H9 (cell line): ENCODE measurements at regions not wholly inside any gene's neighbourhood (a gene's known extent, or its start where the extent isn't known, plus 50 kb on each side); places are given as distances from the start of the nearest gene placed in this dataset.

Source experiments
- DNase-seq: peaks from one replicate; pipeline ENCODE4 v3.0.0-alpha.2; 2017
- H2AFZ ChIP-seq: one replicate; pipeline ENCODE4 v1.6.1; 2013; ENCODE audit warnings: mild to moderate bottlenecking, low read length, control low read depth, moderate library complexity
- H2AK5ac ChIP-seq: 2 replicates; pipeline ENCODE4 v1.6.1; 2013; ENCODE audit warnings: low read length, control low read depth, mixed read lengths; ENCODE audit not compliant: insufficient read length
- H2BK120ac ChIP-seq: one replicate; pipeline ENCODE4 v1.6.1; 2013; ENCODE audit warnings: low read depth, mild to moderate bottlenecking, low read length, control low read depth, inconsistent platforms; ENCODE audit not compliant: poor library complexity, severe bottlenecking
- H2BK12ac ChIP-seq: 2 replicates; pipeline ENCODE4 v1.6.1; 2013; ENCODE audit warnings: low read length, control low read depth, mixed read lengths, low read depth; ENCODE audit not compliant: insufficient read length
- H2BK15ac ChIP-seq: 2 replicates; pipeline ENCODE4 v1.6.1; 2013; ENCODE audit warnings: low read depth, low read length, control low read depth
- H2BK20ac ChIP-seq: one replicate; pipeline ENCODE4 v1.6.1; 2013; ENCODE audit warnings: low read depth, mild to moderate bottlenecking, low read length, control low read depth, inconsistent platforms; ENCODE audit not compliant: poor library complexity, severe bottlenecking
- H2BK5ac ChIP-seq: 2 replicates; pipeline ENCODE4 v1.6.1; 2013; ENCODE audit warnings: low read length, control low read depth, mixed read lengths; ENCODE audit not compliant: insufficient read length
- H3K14ac ChIP-seq: 2 replicates; pipeline ENCODE4 v1.6.1; 2013; ENCODE audit warnings: low read length, control low read depth; ENCODE audit not compliant: insufficient read depth
- H3K18ac ChIP-seq: 2 replicates; pipeline ENCODE4 v1.6.1; 2013; ENCODE audit warnings: low read depth, mild to moderate bottlenecking, mixed read lengths, low read length, control low read depth; ENCODE audit not compliant: insufficient read length
- H3K23ac ChIP-seq: 2 replicates; pipeline ENCODE4 v1.6.1; 2013; ENCODE audit warnings: low read length, control low read depth, mixed read lengths, low read depth; ENCODE audit not compliant: insufficient read length
- H3K23me2 ChIP-seq: 2 replicates; pipeline ENCODE4 v1.6.1; 2013; ENCODE audit warnings: low read depth, mild to moderate bottlenecking, mixed read lengths, low read length, control low read depth; ENCODE audit not compliant: insufficient read length, poor library complexity, severe bottlenecking
- H3K27ac ChIP-seq: 2 replicates; pipeline ENCODE4 v1.5.1; 2013; ENCODE audit warnings: low read length, control low read depth, mixed read lengths, low read depth; ENCODE audit not compliant: insufficient read length
- H3K27me3 ChIP-seq: 2 replicates; pipeline ENCODE4 v1.6.1; 2013; ENCODE audit warnings: low read length, control low read depth, inconsistent platforms; ENCODE audit not compliant: insufficient read depth
- H3K4ac ChIP-seq: 2 replicates; pipeline ENCODE4 v1.6.1; 2013; ENCODE audit warnings: low read depth, mild to moderate bottlenecking, control low read depth, inconsistent platforms, low read length, moderate library complexity
- H3K4me1 ChIP-seq: 2 replicates; pipeline ENCODE4 v1.6.1; 2013; ENCODE audit warnings: low read length, control low read depth, inconsistent platforms; ENCODE audit not compliant: insufficient read depth
- H3K4me2 ChIP-seq: 2 replicates; pipeline ENCODE4 v1.6.1; 2013; ENCODE audit warnings: low read length, control low read depth, mixed read lengths; ENCODE audit not compliant: insufficient read length, insufficient read depth
- H3K56ac ChIP-seq: 2 replicates; pipeline ENCODE4 v1.6.1; 2013; ENCODE audit warnings: low read depth, mild to moderate bottlenecking, mixed read lengths, low read length, control low read depth; ENCODE audit not compliant: insufficient read length
- H3K79me1 ChIP-seq: 2 replicates; pipeline ENCODE4 v1.6.1; 2013; ENCODE audit warnings: low read depth, mild to moderate bottlenecking, moderate library complexity, low read length, control low read depth, inconsistent platforms; ENCODE audit not compliant: insufficient read depth, poor library complexity, severe bottlenecking
- H3K79me2 ChIP-seq: 2 replicates; pipeline ENCODE4 v1.6.1; 2013; ENCODE audit warnings: low read length, control low read depth, inconsistent platforms; ENCODE audit not compliant: insufficient read depth
- H3K9ac ChIP-seq: 2 replicates; pipeline ENCODE4 v1.6.1; 2013; ENCODE audit warnings: low read length, control low read depth, mixed read lengths; ENCODE audit not compliant: insufficient read length; ENCODE audit errors: extremely low read depth
- H3K9me3 ChIP-seq: one replicate; pipeline ENCODE4 v1.6.1; 2013; ENCODE audit warnings: low read depth, low read length, inconsistent platforms; ENCODE audit not compliant: control insufficient read depth
- H3T11ph ChIP-seq: one replicate; pipeline ENCODE4 v1.6.1; 2013; ENCODE audit warnings: mild to moderate bottlenecking, low read length, control low read depth, inconsistent platforms
- H4K20me1 ChIP-seq: one replicate; pipeline ENCODE4 v1.6.1; 2013; ENCODE audit not compliant: control insufficient read depth, insufficient read length, insufficient read depth
- H4K5ac ChIP-seq: 2 replicates; pipeline ENCODE4 v1.6.1; 2013; ENCODE audit warnings: low read depth, mild to moderate bottlenecking, mixed read lengths, low read length, control low read depth; ENCODE audit not compliant: insufficient read length
- H4K8ac ChIP-seq: replicated peaks from 2 replicates; pipeline ENCODE4 v1.6.1; 2013; ENCODE audit warnings: low read length, control low read depth, mixed read lengths, low read depth; ENCODE audit not compliant: insufficient read length
- H4K91ac ChIP-seq: 2 replicates; pipeline ENCODE4 v1.6.1; 2013; ENCODE audit warnings: low read depth, mild to moderate bottlenecking, moderate library complexity, mixed read lengths, low read length, control low read depth; ENCODE audit not compliant: insufficient read length
- H3K27ac Mint-ChIP-seq, 3 experiments: 2 replicates in 2 of 3; 3 replicates in 1 of 3; pipeline ENCODE4 v1.8.0; 2020 to 2021; ENCODE audit warnings: mixed read lengths in 3 of 3, mild to moderate bottlenecking in 1 of 3, moderate library complexity in 1 of 3
- H3K27me3 Mint-ChIP-seq: 2 replicates; pipeline ENCODE4 v1.8.0; 2021; ENCODE audit warnings: low read depth, mild to moderate bottlenecking, moderate library complexity, mixed read lengths
- H3K36me3 Mint-ChIP-seq, 3 experiments: 2 replicates in 2 of 3; 3 replicates in 1 of 3; pipeline ENCODE4 v1.8.0; 2020 to 2021; ENCODE audit warnings: low read depth in 3 of 3, mixed read lengths in 3 of 3; ENCODE audit not compliant: insufficient read depth in 1 of 3
- H3K4me1 Mint-ChIP-seq, 2 experiments: 2 replicates each; pipeline ENCODE4 v1.8.0; 2020; ENCODE audit warnings: mixed read lengths in 2 of 2
- H3K4me3 Mint-ChIP-seq, 2 experiments: 2 replicates in 1 of 2; 3 replicates in 1 of 2; pipeline ENCODE4 v1.8.0; 2020 to 2021; ENCODE audit warnings: mild to moderate bottlenecking in 2 of 2, mixed read lengths in 2 of 2, moderate library complexity in 1 of 2
- H3K9me3 Mint-ChIP-seq, 2 experiments: 2 replicates in 1 of 2; 3 replicates in 1 of 2; pipeline ENCODE4 v1.8.0; 2020; ENCODE audit warnings: mild to moderate bottlenecking in 2 of 2, mixed read lengths in 2 of 2, moderate library complexity in 1 of 2
- CTCF ChIP-seq: fragments of 200-600 bp; sonication (generic); conservative IDR thresholded peaks from 3 replicates; pipeline ENCODE4 v1.8.0; 2021; ENCODE audit warnings: antibody characterized with exemption, mild to moderate bottlenecking
- WGBS: extraction: QIAGEN DNeasy Blood & Tissue Kit; methylation state at CpG from one replicate; pipeline ENCODE4 v1.1.7; 2013; ENCODE audit warnings: missing lambda C conversion rate, low lambda C conversion rate, mixed read lengths; ENCODE audit not compliant: insufficient read length; ENCODE audit errors: extremely low coverage; 5-methylcytosine and 5-hydroxymethylcytosine counted together

GRCh38 chr3:140870351-140870750, 71.3 kb upstream of the SLC25A36 start:
- H3K4me2 ChIP-seq, result no peak overlapping the region
- no peak overlapping the region for H2BK15ac ChIP-seq
- H3K4me1 Mint-ChIP-seq, result peaks cover 18 to 19% of the 10 kb centered on the region in 2 experiments
- H4K5ac ChIP-seq, result no peak overlapping the region
- H3K27ac ChIP-seq, result no peak overlapping the region
- no peak for DNase-seq
- H3K14ac ChIP-seq, result no peak overlapping the region; the same call in 1 of the 2 replicates
- no peaks in the 10 kb centered on the region; the same call in 1 of the 2 replicates for H3K4me1 ChIP-seq
- no peak overlapping the region for H2BK20ac ChIP-seq
- no peak overlapping the region for H2BK12ac ChIP-seq
- no peak overlapping the region for H3K27ac Mint-ChIP-seq
- H2BK120ac ChIP-seq, result no peak overlapping the region
- no peak overlapping the region for H2BK5ac ChIP-seq
- H3K4me3 Mint-ChIP-seq, result no peak overlapping the region
- H3K9me3 Mint-ChIP-seq, result peaks cover 4 to 6% of the 10 kb centered on the region in 2 experiments; a peak in 3 of 5 replicates
- H3K79me2 ChIP-seq, result no peaks in the 10 kb centered on the region
- no peaks in the 10 kb centered on the region for H3K79me1 ChIP-seq
- H3K18ac ChIP-seq, result no peak overlapping the region
- no peak overlapping the region for H3K23ac ChIP-seq
- no peak overlapping the region for H2AK5ac ChIP-seq
- H3K4ac ChIP-seq, result no peak overlapping the region
- H3T11ph ChIP-seq, result no peak overlapping the region
- H3K9ac ChIP-seq, result no peak overlapping the region
- H3K27me3 ChIP-seq, result no peaks in the 10 kb centered on the region
- no peak overlapping the region for H4K91ac ChIP-seq
- no peak overlapping the region for H3K56ac ChIP-seq
- no peak overlapping the region for H4K8ac ChIP-seq
- H3K9me3 ChIP-seq, result no peaks in the 10 kb centered on the region
- no CpG with 5 or more reads among the region's 4 CpGs for WGBS
- TF ChIP-seq CTCF, result no peak
- peaks cover 2% of the 10 kb centered on the region; the same call in 1 of the 2 replicates for H3K27me3 Mint-ChIP-seq
- no peaks in the 10 kb centered on the region for H3K23me2 ChIP-seq
- no peaks in the 10 kb centered on the region for H4K20me1 ChIP-seq
- H3K36me3 Mint-ChIP-seq, result peaks cover 3 to 5% (median 3%) of the 10 kb centered on the region in 3 experiments; a peak in 5 of 7 replicates
- no peak overlapping the region for H2AFZ ChIP-seq
